Loucy (cell line): ENCODE measurements at regions not wholly inside any gene's neighbourhood (a gene's known extent, or its start where the extent isn't known, plus 50 kb on each side); places are given as distances from the start of the nearest gene placed in this dataset.

Experiments used
- H2AFZ ChIP-seq: fragments of 200-600 bp; sonication (generic); 2 replicates; pipeline ENCODE4 v1.6.0; 2016; ENCODE audit warnings: antibody characterized with exemption, mild to moderate bottlenecking, low read length, moderate library complexity
- H3F3A ChIP-seq: fragments of 200-600 bp; 2 replicates; pipeline ENCODE4 v1.6.0; 2016; ENCODE audit warnings: antibody characterized with exemption, low read depth, mild to moderate bottlenecking
- H3K27me3 ChIP-seq: fragments of 200-600 bp; sonication (generic); 2 replicates; pipeline ENCODE4 v1.6.1; 2014; ENCODE audit warnings: low read length, mild to moderate bottlenecking; ENCODE audit not compliant: insufficient read depth, poor library complexity, severe bottlenecking
- H3K36me3 ChIP-seq: fragments of 200-600 bp; sonication (generic); 2 replicates; pipeline ENCODE4 v1.6.1; 2016; ENCODE audit warnings: low read length; ENCODE audit not compliant: insufficient read depth
- H3K4me1 ChIP-seq: fragments of 200-600 bp; sonication (generic); 2 replicates; pipeline ENCODE4 v1.5.1; 2014; ENCODE audit warnings: low read length, mild to moderate bottlenecking; ENCODE audit not compliant: insufficient read depth, poor library complexity, severe bottlenecking
- H3K4me2 ChIP-seq: fragments of 200-600 bp; sonication (generic); 2 replicates; pipeline ENCODE4 v1.6.0; 2014; ENCODE audit warnings: antibody characterized with exemption, low read length, low read depth, mild to moderate bottlenecking; ENCODE audit not compliant: poor library complexity, severe bottlenecking
- H3K4me3 ChIP-seq: fragments of 200-600 bp; sonication (generic); 2 replicates; pipeline ENCODE4 v1.5.1; 2014; ENCODE audit warnings: low read length, mild to moderate bottlenecking, mixed read lengths; ENCODE audit not compliant: poor library complexity, severe bottlenecking
- H3K79me2 ChIP-seq: fragments of 200-600 bp; sonication (generic); 2 replicates; pipeline ENCODE4 v1.6.1; 2014; ENCODE audit warnings: low read length; ENCODE audit not compliant: insufficient read depth
- H3K9ac ChIP-seq: fragments of 200-600 bp; sonication (generic); 2 replicates; pipeline ENCODE4 v1.6.0; 2014; ENCODE audit warnings: mild to moderate bottlenecking, low read depth, low read length, moderate library complexity; ENCODE audit not compliant: poor library complexity, severe bottlenecking
- H3K9me2 ChIP-seq: fragments of 200-600 bp; sonication (generic); replicated peaks from 2 replicates; pipeline ENCODE4 v1.6.1; 2016; ENCODE audit warnings: low read depth, low read length, mixed read lengths
- H3K9me3 ChIP-seq: fragments of 200-600 bp; sonication (generic); 2 replicates; pipeline ENCODE4 v1.6.1; 2014; ENCODE audit warnings: mild to moderate bottlenecking, antibody characterized with exemption, low read length, low read depth; ENCODE audit not compliant: insufficient read depth
- H4K20me1 ChIP-seq: fragments of 200-600 bp; sonication (generic); 2 replicates; pipeline ENCODE4 v1.6.0; 2014; ENCODE audit warnings: antibody characterized with exemption, low read length, mild to moderate bottlenecking; ENCODE audit not compliant: insufficient read depth, poor library complexity, severe bottlenecking
- EZH2phosphoT487 ChIP-seq: fragments of 200-600 bp; IDR thresholded peaks from 2 replicates; pipeline ENCODE4 v1.6.1; 2018; ENCODE audit warnings: antibody characterized with exemption, mild to moderate bottlenecking, moderate library complexity, borderline replicate concordance
- TF ChIP-seq, protein P1 (sequence below): fragments of 200-600 bp; sonication (generic); conservative IDR thresholded peaks from 2 replicates; pipeline ENCODE4 v1.5.1; 2014; ENCODE audit warnings: mild to moderate bottlenecking, antibody characterized with exemption, low read length

GRCh38 chr5:6019612-6020011 lies 358.7 kb downstream of the MED10 start:
- H3K79me2 ChIP-seq: no peaks in the 10 kb centered on the region

GRCh38 chr5:6013506-6013905 lies 364.8 kb downstream of the MED10 start:
- Histone ChIP-seq H3K9ac (no peak overlapping the region), H3K36me3 (no peaks in the 10 kb centered on the region), H3K4me1 (no peaks in the 10 kb centered on the region), H3K79me2 (no peaks in the 10 kb centered on the region), H3K4me3 (no peak overlapping the region), H3K9me2 (no peaks in the 10 kb centered on the region), H4K20me1 (no peaks in the 10 kb centered on the region), H3K9me3 (no peaks in the 10 kb centered on the region; the same call in 1 of the 2 replicates), H3K27me3 (no peaks in the 10 kb centered on the region), H2AFZ (no peak overlapping the region), H3F3A (no peaks in the 10 kb centered on the region), H3K4me2 (no peak overlapping the region)
- no peak for TF ChIP-seq EZH2phosphoT487
- TF ChIP-seq, protein P1, sequence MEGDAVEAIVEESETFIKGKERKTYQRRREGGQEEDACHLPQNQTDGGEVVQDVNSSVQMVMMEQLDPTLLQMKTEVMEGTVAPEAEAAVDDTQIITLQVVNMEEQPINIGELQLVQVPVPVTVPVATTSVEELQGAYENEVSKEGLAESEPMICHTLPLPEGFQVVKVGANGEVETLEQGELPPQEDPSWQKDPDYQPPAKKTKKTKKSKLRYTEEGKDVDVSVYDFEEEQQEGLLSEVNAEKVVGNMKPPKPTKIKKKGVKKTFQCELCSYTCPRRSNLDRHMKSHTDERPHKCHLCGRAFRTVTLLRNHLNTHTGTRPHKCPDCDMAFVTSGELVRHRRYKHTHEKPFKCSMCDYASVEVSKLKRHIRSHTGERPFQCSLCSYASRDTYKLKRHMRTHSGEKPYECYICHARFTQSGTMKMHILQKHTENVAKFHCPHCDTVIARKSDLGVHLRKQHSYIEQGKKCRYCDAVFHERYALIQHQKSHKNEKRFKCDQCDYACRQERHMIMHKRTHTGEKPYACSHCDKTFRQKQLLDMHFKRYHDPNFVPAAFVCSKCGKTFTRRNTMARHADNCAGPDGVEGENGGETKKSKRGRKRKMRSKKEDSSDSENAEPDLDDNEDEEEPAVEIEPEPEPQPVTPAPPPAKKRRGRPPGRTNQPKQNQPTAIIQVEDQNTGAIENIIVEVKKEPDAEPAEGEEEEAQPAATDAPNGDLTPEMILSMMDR: no peak

More at GRCh38 chr5:6019612-6020011, 358.7 kb downstream of the MED10 start:
- H3K36me3 ChIP-seq: no peaks in the 10 kb centered on the region
- no peaks in the 10 kb centered on the region for H3F3A ChIP-seq
- H3K27me3 ChIP-seq: no peaks in the 10 kb centered on the region
- no peaks in the 10 kb centered on the region for H3K9me3 ChIP-seq
- H3K4me3 ChIP-seq: no peak overlapping the region
- no peaks in the 10 kb centered on the region for H4K20me1 ChIP-seq
- TF ChIP-seq, protein P1: no peak
- no peak for TF ChIP-seq EZH2phosphoT487
- no peaks in the 10 kb centered on the region for H3K9me2 ChIP-seq
- H3K4me2 ChIP-seq: no peak overlapping the region
- H3K4me1 ChIP-seq: no peaks in the 10 kb centered on the region
- H3K9ac ChIP-seq: no peak overlapping the region
- no peak overlapping the region for H2AFZ ChIP-seq

DNA sequence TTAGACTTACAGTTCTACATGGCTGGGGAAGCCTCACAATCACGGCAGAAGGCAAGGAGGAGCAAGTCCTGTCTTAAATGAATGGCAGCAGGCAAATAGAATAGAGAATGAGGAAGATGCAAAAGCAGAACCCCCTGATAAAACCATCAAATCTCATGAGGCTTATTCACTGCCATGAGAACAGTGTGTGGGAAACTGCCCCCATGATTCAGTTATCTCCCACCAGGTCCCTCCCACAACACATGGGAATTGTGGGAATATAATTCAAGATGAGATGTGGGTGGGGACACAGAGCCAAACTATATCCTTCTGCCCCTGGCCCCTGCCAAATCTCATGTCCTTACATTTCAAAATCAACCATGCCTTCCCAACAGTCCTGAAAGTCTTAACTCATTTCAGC lies 367.1 kb downstream of the MED10 start:
- H3K36me3 ChIP-seq: no peaks in the 10 kb centered on the region
- no peaks in the 10 kb centered on the region for H3F3A ChIP-seq
- H3K4me2 ChIP-seq: no peak overlapping the region
- TF ChIP-seq, protein P1: no peak
- no peak for TF ChIP-seq EZH2phosphoT487
- no peaks in the 10 kb centered on the region for H3K4me1 ChIP-seq
- no peak overlapping the region for H3K4me3 ChIP-seq
- H2AFZ ChIP-seq: no peak overlapping the region
- no peaks in the 10 kb centered on the region for H4K20me1 ChIP-seq
- H3K27me3 ChIP-seq: no peaks in the 10 kb centered on the region
- H3K9me3 ChIP-seq: no peaks in the 10 kb centered on the region; the same call in 1 of the 2 replicates
- H3K79me2 ChIP-seq: no peaks in the 10 kb centered on the region
- no peak overlapping the region for H3K9ac ChIP-seq
- H3K9me2 ChIP-seq: no peaks in the 10 kb centered on the region
